HG02763 (cell line): ENCODE measurements at regions not wholly inside any gene's neighbourhood (a gene's known extent, or its start where the extent isn't known, plus 50 kb on each side); places are given as distances from the start of the nearest gene placed in this dataset.

Experiments used
- ATAC-seq: cut with Tn5 transposase; IDR thresholded peaks from one replicate; pipeline ENCODE4 v1.9.1; 2021; ENCODE audit warnings: mild to moderate bottlenecking, moderate library complexity; ENCODE audit not compliant: unreplicated experiment

- ATAC-seq: no peak
These were observed 218.4 kb upstream of the TLE3 start for GRCh38 chr15:70316059-70316600.

GRCh38 chr15:70315431-70315830, 217.7 kb upstream of the TLE3 start:
- no peak for ATAC-seq

- ATAC-seq: no peak
These were observed 217.0 kb upstream of the TLE3 start for GRCh38 chr15:70314688-70315087.

GRCh38 chr15:70314018-70314354, 216.3 kb upstream of the TLE3 start:
- ATAC-seq: no peak

GRCh38 chr15:70313099-70314017, 215.6 kb upstream of the TLE3 start:
- no peak for ATAC-seq

GRCh38 chr15:70311821-70312220, 214.1 kb upstream of the TLE3 start:
- ATAC-seq: no peak

- ATAC-seq: no peak
These were observed 212.0 kb upstream of the TLE3 start for GRCh38 chr15:70309716-70310115.

GRCh38 chr15:70308735-70309434, 211.2 kb upstream of the TLE3 start:
- ATAC-seq: no peak

DNA sequence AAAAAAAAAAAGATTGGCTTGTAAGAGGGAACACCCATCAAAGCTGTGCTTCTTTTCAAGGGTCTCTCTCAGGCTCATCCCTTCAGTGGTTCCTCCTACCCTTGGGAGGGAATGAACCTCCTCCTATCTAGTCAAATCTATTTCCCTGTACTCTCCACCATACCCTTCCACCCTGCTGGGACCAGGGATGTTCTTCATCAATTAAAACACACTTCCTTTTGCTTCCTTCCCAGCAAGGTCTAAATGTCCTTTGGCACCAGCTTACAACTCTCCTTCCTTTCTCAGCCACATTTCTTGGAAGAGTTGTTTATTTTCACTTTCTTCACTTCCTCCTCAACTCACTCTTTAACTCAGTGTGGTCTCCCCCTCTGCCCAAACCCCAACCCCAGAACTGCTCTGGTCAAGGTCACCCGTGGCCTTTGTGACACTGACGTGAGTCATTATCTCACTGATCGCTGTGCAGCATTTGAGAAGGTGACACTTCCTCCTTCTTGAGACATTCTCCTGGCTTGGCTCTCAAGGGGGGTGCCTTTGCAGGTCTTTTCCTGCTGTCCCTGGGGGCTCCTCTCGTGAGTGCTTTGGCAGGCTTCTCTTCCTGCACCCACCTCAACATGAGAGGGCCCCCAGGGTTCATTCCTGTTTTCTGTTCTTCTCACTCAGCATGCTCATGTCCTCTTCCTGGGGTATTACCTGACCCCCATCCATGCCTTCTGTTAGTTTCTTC, 210.5 kb upstream of the TLE3 start:
- no peak for ATAC-seq

GRCh38 chr15:70306582-70306981, 208.9 kb upstream of the TLE3 start:
- ATAC-seq: no peak

DNA sequence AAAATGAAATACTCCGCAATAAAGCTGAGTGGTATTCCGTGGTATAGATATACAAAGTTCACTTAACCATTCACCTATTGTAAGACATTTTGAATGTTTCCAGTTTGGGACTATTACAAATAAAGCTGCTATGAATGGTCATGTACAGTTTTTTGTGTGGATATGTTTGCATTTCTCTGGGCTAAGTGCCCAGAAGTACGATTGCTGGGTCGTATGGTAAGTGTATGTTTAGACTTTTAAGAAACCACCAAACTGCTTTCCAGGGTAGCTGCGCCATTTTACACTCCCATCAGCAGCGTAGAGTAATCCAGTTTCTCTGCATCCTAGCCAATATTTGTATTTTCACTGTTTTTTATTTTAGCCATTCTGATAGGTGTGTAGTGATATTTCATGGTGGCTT, 208.4 kb upstream of the TLE3 start:
- ATAC-seq: no peak

DNA sequence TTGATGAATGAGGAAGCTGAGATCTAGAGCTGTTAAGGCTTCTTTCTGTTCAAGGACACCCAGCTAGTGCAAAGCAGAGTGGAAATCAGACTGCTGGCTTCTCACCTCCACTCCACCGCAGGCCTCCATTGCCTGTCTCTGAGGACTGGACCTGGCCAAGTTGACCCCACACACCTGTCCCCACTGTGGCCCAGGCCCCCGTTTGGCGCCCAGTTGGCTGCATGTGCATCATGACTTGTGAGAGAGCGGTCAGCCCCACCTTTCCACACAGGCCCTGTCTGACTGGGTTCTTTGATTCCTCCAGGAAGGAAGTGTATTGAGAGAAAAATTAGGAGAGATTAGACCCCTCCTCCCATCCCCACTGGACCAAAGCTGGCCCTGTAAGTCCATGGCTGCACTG, 206.3 kb upstream of the TLE3 start:
- ATAC-seq: no peak

- ATAC-seq: no peak
These were observed 204.6 kb upstream of the TLE3 start for GRCh38 chr15:70302360-70302759.

DNA sequence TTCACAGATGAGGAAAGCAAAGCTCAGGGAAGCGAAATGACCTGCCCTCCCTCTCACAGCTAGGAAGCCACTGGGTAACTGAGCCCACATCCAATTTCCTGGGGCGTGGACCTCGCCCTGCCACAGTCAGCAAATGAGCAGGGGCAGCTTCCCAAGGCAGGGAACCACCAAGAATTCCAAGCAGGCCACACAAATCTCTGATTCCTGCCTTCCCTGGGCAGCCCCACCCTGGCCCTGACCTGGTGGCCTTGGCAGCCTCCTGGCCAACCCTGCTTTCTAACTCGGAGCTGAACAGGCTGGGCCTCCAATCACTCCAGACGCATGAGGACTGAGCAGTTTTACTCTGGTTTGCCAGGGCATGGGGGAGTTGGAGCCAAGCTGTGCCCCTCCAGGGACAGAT, 203.7 kb upstream of the TLE3 start:
- ATAC-seq: no peak

DNA sequence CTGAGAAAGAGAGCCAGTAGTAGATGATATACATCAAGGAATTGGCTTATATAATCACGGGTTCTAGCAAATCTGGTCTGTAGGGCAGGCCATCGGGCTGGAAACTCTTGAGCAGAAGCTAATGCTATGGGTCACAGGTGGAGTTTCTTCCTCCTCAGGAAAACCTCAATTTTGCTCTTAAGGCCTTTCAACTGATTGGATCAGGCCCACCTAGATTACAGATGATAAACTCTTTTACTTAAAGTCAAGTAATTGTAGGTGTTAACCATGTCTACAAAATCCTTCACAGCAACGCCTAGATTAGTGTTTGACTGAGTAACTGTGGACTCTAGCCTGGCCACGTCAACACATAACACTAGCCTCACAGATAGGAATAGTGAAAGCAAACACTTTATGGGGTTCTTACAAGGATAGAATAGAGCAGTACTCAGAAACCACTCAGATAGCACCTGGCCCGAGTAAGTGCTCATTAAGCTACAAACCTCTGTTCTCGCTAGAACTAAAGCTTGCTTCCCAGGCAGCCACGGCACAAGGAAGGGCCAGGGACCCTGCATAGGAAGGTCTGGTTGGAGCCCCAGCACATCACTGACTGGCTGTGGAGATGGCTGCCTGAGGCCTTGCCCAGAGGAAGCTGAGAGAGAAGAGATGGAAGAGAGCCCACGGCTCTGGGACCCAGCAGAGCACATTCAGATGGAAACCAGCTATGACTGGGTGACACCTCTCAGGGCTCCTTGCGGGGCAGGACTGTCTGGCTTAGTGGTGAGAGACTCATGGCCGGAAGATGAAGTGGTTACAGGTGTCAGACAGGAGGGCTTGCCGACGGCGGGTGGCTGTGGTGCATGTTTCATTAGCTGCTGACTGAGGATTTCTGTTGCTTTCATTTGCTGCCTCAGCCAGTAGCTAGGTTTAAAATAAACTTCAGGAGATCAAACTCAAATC, 202.5 kb upstream of the TLE3 start:
- ATAC-seq: peak; percentile 93

DNA sequence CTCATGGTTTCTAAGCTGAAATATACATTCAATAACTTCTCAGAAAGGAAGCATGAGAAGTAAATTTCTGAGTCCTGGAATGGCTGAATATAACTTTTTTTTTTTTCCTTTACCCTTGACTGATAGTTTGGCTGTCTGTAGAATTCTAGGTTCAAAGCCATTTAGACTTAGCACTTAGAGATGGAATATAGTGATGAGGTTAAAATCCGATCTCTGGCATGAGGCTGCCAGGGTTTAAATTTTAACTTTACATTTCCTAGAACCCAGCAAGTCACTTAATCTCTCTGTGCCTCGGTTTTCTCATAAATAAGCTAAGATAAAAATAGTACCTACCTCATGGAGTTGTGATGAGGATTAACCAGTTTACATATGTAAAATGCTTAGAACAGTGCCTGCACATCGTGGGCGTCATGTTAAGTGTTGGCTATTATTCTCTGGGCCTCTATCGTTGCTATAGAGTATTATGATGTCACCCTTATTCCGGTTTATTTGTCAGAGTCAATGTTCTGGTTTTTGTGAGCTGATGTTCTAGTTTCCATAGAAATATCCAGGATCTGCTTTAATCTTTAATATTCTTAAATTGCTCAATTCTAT, 199.8 kb upstream of the TLE3 start:
- ATAC-seq: no peak

DNA sequence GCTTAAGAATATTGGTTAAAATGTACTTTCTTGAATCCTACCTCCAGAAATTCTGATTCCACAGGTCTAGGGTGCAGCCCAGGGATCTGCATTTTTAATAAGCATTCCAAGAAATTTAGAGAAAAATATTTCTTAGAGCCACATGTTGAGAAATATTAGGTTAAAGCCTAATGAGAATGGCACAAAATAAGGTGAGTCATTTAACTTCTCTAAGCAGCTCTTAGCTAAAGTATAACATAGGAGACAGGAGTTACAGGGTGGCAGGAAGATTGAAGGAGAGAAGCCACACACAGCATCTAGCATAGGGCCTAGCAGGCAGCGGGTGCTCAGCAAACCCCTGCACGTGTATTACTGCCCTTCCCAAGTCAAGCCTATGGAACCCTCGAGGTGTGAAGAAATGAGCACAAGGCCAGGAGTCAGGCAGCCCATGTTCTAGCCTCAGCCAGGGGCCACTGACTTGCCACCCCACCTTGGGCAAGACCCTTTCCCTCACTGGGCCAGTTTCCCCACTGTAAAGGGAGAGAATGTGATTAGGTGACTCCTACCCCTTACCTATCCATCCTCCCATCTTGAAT, 197.1 kb upstream of the TLE3 start:
- no peak for ATAC-seq

GRCh38 chr15:70293591-70294470, 196.1 kb upstream of the TLE3 start:
- no peak for ATAC-seq

DNA sequence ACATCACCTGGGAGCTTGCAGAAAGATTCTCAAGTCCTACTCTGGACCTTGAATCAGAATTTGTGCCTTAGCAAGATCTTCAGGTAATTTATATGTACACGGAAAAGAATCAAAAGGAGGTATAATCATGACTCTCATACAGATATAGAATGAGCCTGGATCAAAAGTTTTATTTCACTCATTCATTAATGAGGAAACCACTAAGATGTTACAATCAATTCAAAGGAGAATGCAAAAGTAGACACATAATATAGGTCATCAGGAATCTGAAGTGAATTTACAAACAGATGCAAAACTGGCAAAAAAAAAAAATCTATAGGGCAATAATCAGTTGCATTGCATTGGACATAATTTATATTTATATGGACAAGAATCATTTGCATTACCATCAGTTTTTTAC, 195.4 kb upstream of the TLE3 start:
- no peak for ATAC-seq
